ENCODE measurements at regions not wholly inside any gene's neighbourhood (a gene's known extent, or its start where the extent isn't known, plus 50 kb on each side); places are given as distances from the start of the nearest gene placed in this dataset.

- TF ChIP-seq TP53 (CRISPR knock-in tag; IDR thresholded peaks at IDR 0.05): no peak
- TF ChIP-seq CTCF (IDR thresholded peaks at IDR 0.05): no peak
- TF ChIP-seq CHD2 (IDR thresholded peaks at IDR 0.05; ENCODE audit: low read length, partially characterized antibody): no peak
- TF ChIP-seq REST (IDR thresholded peaks at IDR 0.05): no peak
- TF ChIP-seq POLR2A (IDR thresholded peaks at IDR 0.05; ENCODE audit: low read length): no peak
- TF ChIP-seq CEBPB (IDR thresholded peaks at IDR 0.05): no peak
- no peak for TF ChIP-seq MAFK (IDR thresholded peaks at IDR 0.05; ENCODE audit: partially characterized antibody)
- TF ChIP-seq MAX (IDR thresholded peaks at IDR 0.05): no peak
- TF ChIP-seq ESRRA (IDR thresholded peaks at IDR 0.05; ENCODE audit: borderline replicate concordance, low read length): no peak
- TF ChIP-seq HOXA7 (CRISPR knock-in tag; IDR thresholded peaks at IDR 0.05): no peak
Observed at GRCh38 chr1:239218301-239218700, 168.1 kb upstream of the CHRM3 start.
